ENCODE measurements at regions not wholly inside any gene's neighbourhood (a gene's known extent, or its start where the extent isn't known, plus 50 kb on each side); places are given as distances from the start of the nearest gene placed in this dataset.

DNA sequence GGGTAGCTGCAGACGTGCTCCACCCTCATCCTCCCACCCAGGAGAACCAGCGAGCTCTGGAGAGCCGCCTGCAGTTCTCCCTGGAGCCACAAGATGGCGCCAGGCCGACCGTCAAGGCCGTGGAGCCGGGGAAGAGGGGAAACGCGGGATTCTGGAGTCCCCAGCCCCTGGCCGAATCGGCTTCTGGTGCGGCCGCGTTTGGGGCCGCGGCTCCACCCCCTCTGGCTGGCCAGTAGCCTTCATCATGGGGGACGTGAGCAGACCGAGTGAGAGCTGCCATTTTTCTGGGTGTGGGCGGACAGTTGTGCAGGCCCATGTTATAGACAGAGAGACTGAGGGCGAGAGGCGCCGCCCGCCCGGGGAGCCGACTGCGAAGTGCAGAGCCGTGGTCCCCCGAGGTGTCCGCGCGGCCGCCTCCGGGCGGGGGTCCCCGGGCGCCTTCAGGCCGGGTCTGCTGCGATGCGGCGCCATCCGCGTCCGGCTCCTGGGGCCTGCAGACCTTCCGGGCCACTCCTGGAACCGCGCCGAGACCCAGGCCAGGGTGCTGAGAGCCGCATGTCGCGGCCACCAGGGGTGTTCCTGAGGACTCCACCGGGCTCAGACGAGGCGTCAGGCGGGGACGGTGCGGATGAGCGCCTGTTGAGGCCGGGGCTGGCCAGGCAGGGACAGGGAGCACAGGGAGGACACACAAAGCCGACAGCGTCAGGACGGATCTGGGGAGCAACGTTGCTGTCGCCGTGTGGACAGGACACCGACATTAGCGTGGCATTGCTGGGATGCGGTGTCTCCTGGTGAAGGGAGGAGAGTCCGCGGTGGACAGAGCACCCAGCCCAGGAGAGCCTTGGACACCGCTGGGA is 418.2 kb upstream of the HS6ST1 start:
- DNase-seq: no peak

DNA sequence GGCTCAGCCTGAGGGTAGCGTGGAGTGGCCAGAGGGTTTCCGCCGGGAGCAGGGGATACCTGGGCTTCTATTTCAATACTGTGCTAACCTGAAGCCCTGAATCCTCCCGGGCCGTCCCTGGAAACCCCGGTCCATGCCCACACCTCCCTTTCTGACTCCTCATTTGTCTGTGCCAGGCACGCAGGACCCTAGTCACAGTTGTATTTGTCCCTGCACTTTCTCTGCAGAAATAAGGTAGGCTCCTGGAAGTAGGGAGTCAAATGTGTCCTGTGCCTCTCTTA is 418.8 kb upstream of the HS6ST1 start:
- no peak for DNase-seq

DNA sequence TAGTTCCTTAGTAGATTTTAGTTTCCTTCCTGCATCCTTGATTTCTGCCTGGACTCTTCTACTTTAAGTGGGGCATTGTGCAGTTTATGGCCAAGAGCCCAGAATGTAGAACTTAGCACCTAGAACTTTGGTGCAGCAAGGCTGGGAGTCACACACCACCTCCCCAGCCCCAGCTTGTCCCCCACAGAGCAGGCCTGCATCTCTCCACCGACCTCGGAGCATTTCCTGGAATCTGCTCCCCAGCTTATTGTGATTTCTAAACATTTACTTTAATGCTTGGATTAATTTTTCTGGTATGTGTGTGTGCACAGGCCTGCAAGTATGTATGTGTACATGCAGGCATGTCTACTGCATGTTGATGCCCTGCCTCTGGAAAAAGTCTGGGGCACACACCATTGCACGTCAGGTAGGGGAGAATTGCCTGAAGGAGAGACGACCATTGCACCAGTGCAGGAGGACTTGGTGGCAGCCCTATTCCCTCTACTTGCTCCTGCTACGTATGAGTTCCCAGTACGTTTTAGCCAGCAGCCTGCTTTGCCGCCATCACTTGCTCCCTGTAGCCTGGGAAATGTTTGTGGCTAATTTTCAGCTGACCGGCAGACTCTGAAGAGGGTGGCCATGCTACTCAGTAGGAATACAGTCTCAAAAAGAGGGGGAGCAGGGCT is 419.9 kb upstream of the HS6ST1 start:
- no peak for DNase-seq

DNA sequence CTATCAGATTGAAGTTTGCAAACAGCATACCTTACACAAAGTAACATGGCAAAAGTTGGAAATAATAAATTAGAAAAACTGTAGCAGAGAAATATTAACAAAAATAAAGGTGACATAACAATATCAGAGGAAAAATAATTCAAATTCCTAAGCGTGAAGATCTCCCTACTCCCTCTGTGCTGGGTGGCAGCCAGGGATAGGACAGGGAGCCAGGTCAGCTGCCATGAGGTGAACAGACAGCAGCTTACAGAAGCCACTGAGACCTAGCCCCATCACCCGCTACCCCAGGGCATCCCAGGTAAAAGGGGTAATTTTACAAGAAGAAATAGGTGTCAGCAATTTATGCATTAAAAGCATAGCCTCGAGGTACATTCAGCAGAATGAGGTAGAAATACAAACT is 423.8 kb upstream of the HS6ST1 start:
- DNase-seq: no peak

DNA sequence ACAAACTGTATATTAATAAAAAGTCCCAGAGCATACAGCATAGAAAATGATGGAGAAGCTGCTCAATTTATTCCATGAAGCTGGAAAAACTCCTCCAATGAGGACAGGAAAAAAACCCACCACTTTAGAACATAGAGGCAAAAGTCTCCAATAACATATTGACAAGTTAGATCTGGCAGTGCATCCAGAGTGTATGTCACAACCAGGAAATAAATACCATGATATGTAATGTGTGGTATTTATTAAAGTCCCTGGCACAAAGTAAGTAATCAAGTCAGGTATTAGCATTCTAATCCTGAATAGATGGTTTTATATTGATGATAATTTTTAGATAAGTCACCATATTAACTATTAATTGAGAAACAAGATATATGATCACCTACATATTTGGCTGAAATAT is 427.3 kb upstream of the HS6ST1 start:
- no peak for DNase-seq

DNA sequence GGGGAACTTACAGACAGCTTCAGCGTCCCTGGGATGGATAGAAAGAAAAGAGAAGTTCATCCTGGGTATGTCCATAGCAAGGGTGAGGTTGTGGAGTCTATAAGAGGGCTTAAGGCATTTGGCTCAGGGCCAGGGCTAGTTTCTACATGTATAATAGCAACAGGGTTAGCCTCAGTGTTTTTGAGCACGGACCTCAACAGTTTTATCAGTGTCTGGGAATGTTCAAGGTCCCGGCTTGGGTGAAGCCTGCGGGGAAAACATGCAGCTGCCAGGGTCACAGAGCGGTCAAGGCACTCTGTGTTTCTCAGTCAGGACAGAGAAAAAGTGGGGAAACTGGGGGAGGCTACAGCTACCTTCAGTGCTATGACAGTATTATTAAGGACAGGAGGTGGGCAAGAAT is 427.7 kb upstream of the HS6ST1 start:
- DNase-seq: no peak

DNA sequence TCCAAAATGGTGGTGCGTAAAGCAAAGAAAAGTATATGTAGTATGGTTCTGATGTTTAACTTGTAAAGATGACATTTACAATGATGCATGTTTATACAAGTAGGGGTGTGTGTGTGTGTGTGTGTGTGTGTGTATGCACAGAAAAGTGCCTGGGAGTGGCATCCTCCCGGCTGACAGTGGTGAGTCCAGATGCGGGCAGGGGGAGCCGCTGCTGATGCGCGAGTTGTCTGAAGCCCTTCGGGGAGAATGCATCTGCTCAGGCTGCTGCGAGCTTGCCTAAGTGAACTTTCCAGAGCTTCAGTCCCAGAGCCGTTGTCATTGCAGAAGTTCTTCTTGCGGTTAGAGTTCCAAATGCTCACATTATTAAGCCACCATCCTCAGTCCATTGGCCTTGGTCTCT is 429.7 kb upstream of the HS6ST1 start:
- DNase-seq: no peak

DNA sequence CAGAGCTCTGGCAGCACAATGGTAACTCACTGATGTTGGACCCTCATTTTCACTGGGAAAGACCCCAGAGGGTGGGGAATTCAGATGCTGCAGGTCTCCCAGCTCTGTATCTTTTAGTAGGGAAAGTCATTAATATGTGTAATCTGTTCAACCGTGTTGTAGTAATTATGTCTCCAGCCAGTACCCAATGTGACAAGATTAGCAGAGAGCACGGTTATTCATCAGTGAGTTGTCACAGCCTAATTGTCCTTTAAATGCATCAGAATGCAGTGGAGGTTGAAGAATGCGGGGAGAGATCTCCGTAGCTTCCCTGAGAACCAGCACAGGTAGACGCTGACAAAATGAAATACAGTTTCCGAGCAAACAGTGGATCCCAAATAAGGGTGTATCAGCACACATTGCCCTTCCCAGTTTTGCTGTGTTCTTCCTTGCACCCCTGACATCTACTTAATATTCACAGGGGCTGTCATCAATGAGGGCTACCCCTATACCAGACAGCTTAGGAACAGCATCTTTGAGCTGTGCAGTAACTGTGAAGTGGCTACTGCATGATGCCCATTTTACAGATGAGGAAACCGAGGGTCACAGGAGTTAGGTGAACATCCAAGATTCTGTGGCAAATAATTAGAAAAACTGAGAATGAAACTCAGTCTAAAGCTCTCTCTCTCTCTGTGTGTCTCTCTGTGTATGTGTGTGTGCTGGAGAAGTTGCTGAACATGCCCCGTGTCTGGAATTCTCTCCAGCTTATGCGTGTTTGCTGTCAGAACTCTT is 430.4 kb upstream of the HS6ST1 start:
- DNase-seq: no peak

DNA sequence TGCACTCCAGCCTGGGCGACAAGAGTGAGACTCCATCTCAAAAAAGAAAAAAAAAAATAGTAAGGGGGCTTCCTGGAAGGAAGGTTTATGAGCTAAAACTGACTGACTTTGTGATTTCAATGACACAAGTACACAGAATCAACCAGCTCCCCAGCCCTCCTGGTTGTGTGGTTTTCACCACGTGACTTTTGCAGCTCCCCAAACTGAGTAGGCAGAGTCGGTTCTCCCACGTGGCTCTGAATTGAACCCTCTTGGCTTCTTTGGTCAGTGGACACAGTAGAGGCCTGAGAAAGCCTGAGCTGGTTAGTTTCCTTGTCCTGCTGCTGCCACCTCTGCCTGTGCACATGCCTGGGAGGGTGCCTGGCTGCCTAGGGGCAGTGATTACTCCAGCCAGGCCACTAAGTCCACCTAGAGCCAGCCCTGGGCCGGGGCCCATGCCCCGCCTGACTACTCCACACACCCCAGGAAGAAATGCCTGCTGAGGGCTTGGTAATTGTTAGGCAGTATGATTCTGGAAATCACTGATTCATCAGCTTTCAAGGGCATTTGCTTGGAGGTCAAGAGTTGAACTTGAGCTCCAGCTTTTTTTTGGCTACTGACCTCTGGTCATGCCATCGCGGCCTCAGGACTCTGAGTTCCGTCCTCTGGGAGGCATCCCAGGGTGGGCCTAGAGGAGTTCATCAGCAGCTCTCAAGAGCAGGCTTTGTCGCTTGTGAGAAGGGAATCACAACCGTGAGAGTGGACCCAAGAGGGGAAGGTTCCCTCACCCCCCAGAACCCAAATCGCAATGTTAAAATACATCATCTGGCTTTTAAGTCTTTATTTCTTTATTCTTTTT is 431.9 kb upstream of the HS6ST1 start:
- DNase-seq: no peak

DNA sequence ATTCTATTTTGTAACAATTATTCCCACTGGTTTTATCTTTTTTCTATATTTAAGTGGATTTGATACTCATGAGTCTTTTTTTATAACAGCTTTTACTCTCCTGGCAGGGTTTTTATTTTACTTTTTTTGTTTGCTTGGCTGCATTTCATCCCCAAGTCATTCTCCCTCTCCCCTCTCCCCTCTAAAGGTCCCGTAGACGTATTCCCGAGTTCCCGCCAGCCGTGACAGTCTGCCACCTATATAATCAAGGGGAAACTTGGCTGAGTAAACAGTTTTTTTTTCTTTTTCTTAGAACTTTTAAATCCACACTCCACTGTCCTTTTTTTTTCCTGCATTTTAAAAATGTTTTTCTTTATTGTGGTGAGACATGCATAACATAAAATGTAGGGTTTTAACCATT is 433.1 kb upstream of the HS6ST1 start:
- no peak for DNase-seq

DNA sequence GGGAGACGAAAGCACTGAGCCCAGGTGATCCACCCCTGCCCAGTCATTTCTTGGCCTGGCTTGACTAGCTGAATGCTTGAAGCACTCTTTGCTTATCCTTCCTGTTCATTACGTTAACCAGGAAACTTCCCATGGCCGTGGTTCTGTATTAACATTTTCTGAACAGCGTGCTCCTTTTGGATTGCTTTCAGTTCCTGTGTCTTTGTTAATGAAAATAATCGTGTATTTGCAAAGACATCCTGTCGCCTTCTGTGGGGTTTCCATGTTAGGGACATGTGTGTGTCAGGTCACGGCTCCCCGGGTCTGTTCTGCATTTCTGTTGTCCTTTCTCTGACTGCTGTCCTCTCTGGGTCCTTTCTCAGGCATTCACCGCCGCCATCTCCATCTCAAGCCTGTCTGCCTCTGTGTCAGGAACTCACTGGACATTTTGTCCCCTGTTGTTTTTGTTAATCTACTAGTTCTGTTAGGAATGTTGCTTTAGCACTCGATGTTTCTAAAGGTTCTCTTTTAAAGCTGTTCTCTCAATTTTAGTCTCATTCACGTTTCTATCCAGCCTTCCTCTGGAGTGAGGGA is 434.1 kb upstream of the HS6ST1 start:
- no peak for DNase-seq

DNA sequence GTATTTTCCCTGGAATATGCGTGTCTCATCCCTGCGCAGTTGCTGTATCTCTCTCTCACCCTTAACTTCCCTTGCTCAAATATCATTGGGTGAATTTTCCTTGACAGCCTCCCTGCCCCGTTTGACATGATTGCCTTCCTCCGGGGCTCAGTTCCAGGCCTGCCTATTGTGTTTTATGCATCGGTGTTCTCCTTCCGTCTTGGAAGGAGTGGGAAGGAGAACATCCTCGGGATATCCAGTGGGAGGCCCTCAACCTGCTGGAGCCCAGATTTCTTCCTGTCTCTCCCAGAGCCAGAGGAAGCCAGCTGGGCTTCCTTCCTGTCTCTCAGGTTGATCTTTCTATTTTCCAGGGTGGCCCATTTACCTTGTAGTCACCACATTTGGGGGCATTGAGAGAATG is 434.7 kb upstream of the HS6ST1 start:
- no peak for DNase-seq

DNA sequence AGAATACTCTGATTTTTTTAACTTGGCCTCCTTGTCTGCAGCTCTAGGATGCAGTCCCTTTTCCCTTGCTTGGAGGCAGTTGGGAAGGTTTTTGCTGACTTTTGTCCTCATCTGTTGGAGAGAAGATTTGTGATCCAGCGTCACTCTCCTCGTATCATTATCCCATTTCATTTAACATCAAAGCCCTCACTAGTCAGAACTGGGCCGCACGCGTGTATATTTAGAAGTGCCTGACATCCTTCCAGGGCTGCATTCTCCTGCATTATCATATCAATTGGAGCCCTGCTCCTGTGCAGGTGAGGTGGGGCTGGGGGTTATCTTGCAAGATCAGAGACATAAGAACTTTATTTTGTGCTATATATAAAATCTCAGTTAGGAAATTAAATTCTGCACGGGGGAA is 435.1 kb upstream of the HS6ST1 start:
- no peak for DNase-seq

DNA sequence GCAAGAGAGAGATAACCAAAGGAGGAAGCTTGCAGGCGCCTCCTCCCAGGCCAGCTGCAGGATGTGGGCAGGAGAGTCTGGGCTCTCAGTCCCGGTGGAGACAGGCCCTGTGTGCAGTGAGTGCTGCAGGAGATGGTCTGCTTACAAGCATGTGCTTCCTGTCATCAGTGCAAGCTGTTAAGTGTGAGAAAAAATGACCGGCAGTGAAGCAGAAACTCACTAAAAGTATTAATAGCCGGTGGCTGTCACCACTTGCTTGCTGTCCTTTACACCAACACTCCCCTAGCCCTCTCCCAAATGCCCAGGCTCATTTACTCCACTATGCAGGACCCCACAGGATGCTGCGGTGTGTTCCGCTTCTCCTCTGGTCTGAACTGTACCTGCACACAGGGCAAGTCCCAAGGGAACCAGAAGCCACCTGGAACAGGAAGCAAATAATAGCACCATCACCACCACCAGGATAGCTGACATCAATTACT is 435.6 kb upstream of the HS6ST1 start:
- no peak for DNase-seq

DNA sequence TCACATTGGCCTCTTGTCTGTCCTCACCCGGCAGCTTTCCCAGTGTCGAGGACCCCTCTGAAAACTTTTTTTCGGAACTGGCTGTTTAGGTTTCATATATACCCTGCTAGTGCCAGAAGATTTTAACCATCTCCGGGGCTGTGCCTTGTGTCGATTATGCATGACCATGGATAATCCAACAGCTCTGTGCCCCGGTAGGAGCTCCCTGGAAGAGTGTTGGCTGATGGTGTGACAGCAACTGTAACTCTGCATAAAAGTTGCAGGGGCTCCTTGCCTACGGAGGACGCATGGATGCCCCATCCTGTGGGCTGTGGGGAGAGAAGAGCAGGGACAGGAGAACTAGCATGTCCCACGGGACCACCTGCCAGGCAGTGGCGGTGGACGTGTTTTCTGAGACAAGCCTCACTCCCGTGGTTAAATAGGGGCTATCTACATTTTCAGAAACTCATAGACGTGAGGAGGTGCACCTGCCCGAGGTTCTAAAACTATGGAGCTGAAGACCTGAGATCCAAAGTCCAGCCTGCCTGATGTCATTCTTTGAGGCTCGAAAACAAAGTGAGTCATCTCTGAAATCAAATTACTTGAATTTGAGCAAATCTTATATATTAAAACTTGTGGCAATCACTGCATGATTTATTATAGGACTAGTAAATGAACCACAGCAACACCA is 437.2 kb upstream of the HS6ST1 start:
- no peak for DNase-seq

DNA sequence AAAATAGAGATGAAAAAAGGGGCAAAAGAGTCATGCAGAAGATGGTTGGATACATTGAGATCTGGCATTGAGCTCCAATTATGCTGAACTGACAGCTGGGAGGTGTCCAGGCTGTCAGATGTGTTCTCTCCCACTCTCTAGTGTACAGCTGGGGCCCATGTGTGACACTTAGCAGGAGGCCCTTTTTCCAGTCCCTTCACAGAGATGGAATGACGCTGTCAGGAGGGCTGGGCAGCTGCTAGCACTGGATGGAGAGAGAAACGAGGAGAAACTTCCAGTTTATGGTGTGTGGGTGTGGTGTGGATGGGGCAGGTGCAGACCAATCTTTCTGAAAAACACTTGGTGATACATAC is 437.7 kb upstream of the HS6ST1 start:
- DNase-seq: no peak

DNA sequence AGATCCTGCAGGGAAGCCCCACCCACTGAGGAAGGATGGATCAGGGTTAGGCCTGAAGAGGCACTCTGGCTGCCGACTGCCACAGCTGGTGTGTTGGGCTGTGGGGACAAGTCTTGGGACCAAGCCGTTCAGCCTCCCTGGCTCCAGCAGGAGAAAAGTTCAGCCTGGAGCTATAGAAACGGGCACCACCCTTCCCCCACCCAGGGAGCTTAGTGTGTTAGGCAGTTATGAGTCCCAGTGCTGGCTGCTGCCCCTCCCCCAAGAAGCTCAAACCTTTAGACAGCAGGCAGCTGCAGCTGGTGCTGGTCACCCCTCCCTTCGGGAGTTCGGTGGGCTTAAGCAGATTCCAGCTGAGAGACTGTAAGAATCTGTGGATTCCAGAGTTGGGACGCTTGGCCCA is 447.1 kb upstream of the HS6ST1 start:
- DNase-seq: no peak

DNA sequence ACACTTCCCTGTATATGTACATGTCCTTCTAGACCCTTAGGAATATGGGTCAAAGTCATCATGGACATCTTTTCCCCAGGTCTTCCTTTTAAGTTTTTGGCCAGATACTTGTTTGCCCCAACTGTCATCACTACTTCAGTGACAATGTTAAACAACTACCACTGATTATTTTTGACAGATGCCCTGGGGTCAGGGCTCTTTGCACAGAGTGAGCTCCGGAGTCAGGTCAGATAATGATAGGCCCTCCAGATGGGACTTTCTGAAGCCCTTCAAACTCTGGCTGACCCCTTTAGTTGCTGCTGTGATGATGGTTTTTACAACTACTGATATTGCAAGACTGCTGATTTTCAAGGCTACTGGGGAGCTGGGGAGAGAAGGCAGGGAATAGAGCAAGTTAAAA is 449.4 kb upstream of the HS6ST1 start:
- no peak for DNase-seq

DNA sequence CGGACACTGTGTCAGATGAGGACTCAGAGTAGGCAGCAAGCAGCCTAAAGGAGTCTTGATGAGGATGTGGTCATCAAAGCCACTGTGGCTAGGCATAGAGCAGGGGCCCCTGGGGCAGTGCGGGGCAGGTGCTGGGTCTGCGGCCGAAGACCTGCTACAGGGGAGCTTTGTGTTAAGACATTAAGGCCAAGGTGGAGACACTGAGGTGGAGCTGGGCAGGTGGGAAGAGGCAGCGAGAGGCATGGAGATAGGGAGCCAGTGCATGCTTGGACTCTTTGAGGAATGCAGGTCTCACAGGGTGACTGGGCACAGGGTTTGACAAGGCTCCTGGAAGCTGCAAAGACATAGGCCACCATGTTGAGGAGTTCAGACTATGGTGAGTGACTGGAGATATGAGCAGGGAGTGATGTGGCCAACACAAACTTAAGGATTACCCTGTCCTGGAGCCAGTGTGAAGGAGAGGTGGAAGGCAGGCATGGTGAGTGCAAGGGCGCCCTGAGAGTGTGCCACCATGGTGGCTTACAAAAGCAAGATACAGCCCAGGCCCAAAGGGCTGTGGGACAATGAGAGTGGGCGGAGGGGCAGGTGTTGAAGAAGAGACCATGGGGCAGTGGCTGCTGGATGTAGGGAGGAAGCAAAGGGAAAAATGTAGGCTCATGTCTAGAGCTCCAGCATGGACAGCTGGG is 450.9 kb upstream of the HS6ST1 start:
- no peak for DNase-seq

DNA sequence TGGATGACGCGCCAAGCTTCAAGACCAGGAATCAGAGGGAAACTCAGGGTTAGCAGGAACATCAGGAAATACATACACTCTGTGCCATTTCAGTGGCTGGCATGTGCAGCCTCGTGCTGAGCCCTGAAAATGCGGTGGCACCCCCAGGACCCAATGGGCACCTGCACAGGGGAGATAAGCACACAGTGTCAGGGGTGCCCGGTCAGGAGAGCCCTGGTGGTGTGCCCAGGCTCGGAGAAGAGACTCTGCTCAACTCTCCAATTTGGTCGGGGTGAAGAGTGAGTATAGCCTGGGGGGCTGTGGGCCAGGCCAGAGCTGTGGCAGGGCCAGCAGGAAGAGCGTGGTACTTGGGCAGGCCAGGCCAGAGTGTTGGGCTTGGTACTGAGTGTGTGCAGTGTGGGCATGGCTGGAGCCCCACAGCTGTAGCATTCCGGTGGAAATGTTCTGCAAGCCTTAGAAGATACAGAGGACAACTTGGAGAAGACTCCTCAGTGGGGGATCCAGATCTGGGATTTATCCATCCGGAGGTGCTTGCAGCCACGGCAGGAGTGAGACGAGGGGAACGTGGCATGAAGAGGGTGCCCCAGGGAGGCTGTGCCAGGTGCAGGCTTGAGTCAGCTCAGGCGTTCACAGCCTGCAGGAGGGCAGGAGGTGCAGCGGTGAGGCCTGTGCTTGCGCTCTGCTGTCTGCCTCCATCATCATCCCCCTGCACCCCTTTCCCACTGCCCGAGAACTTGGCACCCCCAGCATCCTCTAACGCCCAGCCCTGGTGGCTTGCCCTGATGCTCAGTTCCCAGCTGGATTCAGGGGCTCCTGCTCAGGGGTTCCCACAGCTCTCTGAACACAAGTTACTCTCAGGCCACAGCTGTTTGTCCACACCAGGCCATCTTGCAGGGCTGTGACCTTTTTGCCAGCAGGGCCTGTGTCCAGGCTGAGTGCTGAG is 451.7 kb upstream of the HS6ST1 start:
- DNase-seq: no peak
